ENCODE measurements at regions not wholly inside any gene's neighbourhood (a gene's known extent, or its start where the extent isn't known, plus 50 kb on each side); places are given as distances from the start of the nearest gene placed in this dataset.

- Histone ChIP-seq H3K36me3 (ENCODE audit: insufficient read depth, low read length) (no peaks in the 10 kb centered on the region), H3K27ac (ENCODE audit: low read depth, low read length) (no peak overlapping the region), H3K27me3 (ENCODE audit: insufficient read depth, low read length, poor library complexity, severe bottlenecking) (no peaks in the 10 kb centered on the region), H3K4me3 (ENCODE audit: low read length) (no peak overlapping the region), H3K4me1 (ENCODE audit: insufficient read depth, low read length) (peaks cover 6% of the 10 kb centered on the region), H3K9me3 (ENCODE audit: low read length) (no peaks in the 10 kb centered on the region)
- Mint-ChIP-seq H3K4me1 (peaks cover 12 to 13% (median 12%) of the 10 kb centered on the region in 3 donors), H3K36me3 (no peaks in the 10 kb centered on the region), H3K4me3 (no peak overlapping the region), H3K9me3 (no peaks in the 10 kb centered on the region), H3K27me3 (no peaks in the 10 kb centered on the region), H3K27ac (peak overlapping the region in 3 of 8 donors; percentile 31 to 49 (median 32))
- ChIA-PET CTCF (interaction anchor here (1.7 kb wide), 1 partner anchor 815 kb away, joined by 3 read pairs; no protein-coding TSS in a partner anchor), POLR2A (interaction anchor here (0.6 kb wide), 1 partner anchor 985 kb away, joined by 4 read pairs; no protein-coding TSS in a partner anchor)
- peak in 2 of 5 donors; percentile 56 to 61 for DNase-seq
Measured at GRCh38 chr1:194295685-194296084, 1109.3 kb upstream of the B3GALT2 start.

GRCh38 chr1:194293851-194294405 is 1107.5 kb upstream of the B3GALT2 start:
- Mint-ChIP-seq H3K9me3 (no peaks in the 10 kb centered on the region), H3K4me3 (no peak overlapping the region), H3K27ac (peak overlapping the region in 2 of 8 donors; percentile 28), H3K36me3 (no peaks in the 10 kb centered on the region), H3K4me1 (peaks cover 20 to 28% (median 27%) of the 10 kb centered on the region in 3 donors), H3K27me3 (no peaks in the 10 kb centered on the region)
- Histone ChIP-seq H3K36me3 (ENCODE audit: insufficient read depth, low read length) (no peaks in the 10 kb centered on the region), H3K27me3 (ENCODE audit: insufficient read depth, low read length, poor library complexity, severe bottlenecking) (no peaks in the 10 kb centered on the region), H3K4me1 (ENCODE audit: insufficient read depth, low read length) (peaks cover 17% of the 10 kb centered on the region), H3K27ac (ENCODE audit: low read depth, low read length) (no peak overlapping the region), H3K9me3 (ENCODE audit: low read length) (no peaks in the 10 kb centered on the region), H3K4me3 (ENCODE audit: low read length) (no peak overlapping the region)
- DNase-seq: no peak
- ChIA-PET CTCF (interaction anchor here (1.7 kb wide), 1 partner anchor 814 kb away, joined by 3 read pairs; no protein-coding TSS in a partner anchor), POLR2A (no interaction called here)

- Mint-ChIP-seq H3K27me3 (no peaks in the 10 kb centered on the region), H3K4me3 (no peak overlapping the region), H3K9me3 (no peaks in the 10 kb centered on the region), H3K4me1 (peaks cover 20 to 32% (median 27%) of the 10 kb centered on the region in 3 donors), H3K36me3 (no peaks in the 10 kb centered on the region), H3K27ac (peak overlapping the region in 1 of 8 donors; percentile 33)
- Histone ChIP-seq H3K27me3 (ENCODE audit: insufficient read depth, low read length, poor library complexity, severe bottlenecking) (no peaks in the 10 kb centered on the region), H3K4me1 (ENCODE audit: insufficient read depth, low read length) (peaks cover 17% of the 10 kb centered on the region), H3K4me3 (ENCODE audit: low read length) (no peak overlapping the region), H3K27ac (ENCODE audit: low read depth, low read length) (no peak overlapping the region), H3K9me3 (ENCODE audit: low read length) (no peaks in the 10 kb centered on the region), H3K36me3 (ENCODE audit: insufficient read depth, low read length) (no peaks in the 10 kb centered on the region)
- CTCF ChIA-PET: no interaction called here
- no peak for DNase-seq
- POLR2A ChIA-PET: no interaction called here
Measured at GRCh38 chr1:194292966-194293365, 1106.6 kb upstream of the B3GALT2 start.

- Histone ChIP-seq H3K4me3 (ENCODE audit: low read length) (no peak overlapping the region), H3K27ac (ENCODE audit: low read depth, low read length) (no peak overlapping the region), H3K36me3 (ENCODE audit: insufficient read depth, low read length) (no peaks in the 10 kb centered on the region), H3K9me3 (ENCODE audit: low read length) (no peaks in the 10 kb centered on the region), H3K4me1 (ENCODE audit: insufficient read depth, low read length) (peaks cover 17% of the 10 kb centered on the region), H3K27me3 (ENCODE audit: insufficient read depth, low read length, poor library complexity, severe bottlenecking) (no peaks in the 10 kb centered on the region)
- Mint-ChIP-seq H3K4me1 (peaks cover 18 to 34% (median 25%) of the 10 kb centered on the region in 3 donors), H3K27ac (peak overlapping the region in 6 of 8 donors; percentile 6 to 70 (median 52)), H3K9me3 (no peaks in the 10 kb centered on the region), H3K4me3 (peak overlapping the region; percentile 11 to 85 (median 71)), H3K27me3 (peaks cover 0 to 2% of the 10 kb centered on the region in 2 donors), H3K36me3 (peaks cover 0 to 15% (median 0%) of the 10 kb centered on the region in 3 donors)
- ChIA-PET POLR2A (interaction anchor here (1.5 kb wide), 1 partner anchor 1103 kb away, joined by 3 read pairs; the partner anchor contains the start of gene B3GALT2), CTCF (no interaction called here)
- DNase-seq: peak; percentile 1 to 73 (median 59)
Measured at GRCh38 chr1:194289569-194290266, 1103.3 kb upstream of the B3GALT2 start.

GRCh38 chr1:194288238-194288637 is 1101.8 kb upstream of the B3GALT2 start:
- H3K36me3 Mint-ChIP-seq: peaks cover 0 to 19% (median 0%) of the 10 kb centered on the region in 3 donors
- no peaks in the 10 kb centered on the region for H3K9me3 Mint-ChIP-seq
- no peaks in the 10 kb centered on the region for H3K9me3 ChIP-seq (ENCODE audit: low read length)
- peak overlapping the region in 6 of 7 donors; percentile 3 to 80 (median 69) for H3K4me3 Mint-ChIP-seq
- H3K4me1 ChIP-seq (ENCODE audit: insufficient read depth, low read length): peaks cover 17% of the 10 kb centered on the region
- H3K36me3 ChIP-seq (ENCODE audit: insufficient read depth, low read length): no peaks in the 10 kb centered on the region
- DNase-seq: no peak
- H3K4me1 Mint-ChIP-seq: peaks cover 18 to 34% (median 25%) of the 10 kb centered on the region in 3 donors
- ChIA-PET CTCF (no interaction called here), POLR2A (no interaction called here)
- peaks cover 0 to 2% of the 10 kb centered on the region in 2 donors for H3K27me3 Mint-ChIP-seq
- no peaks in the 10 kb centered on the region for H3K27me3 ChIP-seq (ENCODE audit: insufficient read depth, low read length, poor library complexity, severe bottlenecking)
- H3K27ac ChIP-seq (ENCODE audit: low read depth, low read length): no peak overlapping the region
- H3K4me3 ChIP-seq (ENCODE audit: low read length): no peak overlapping the region
- peak overlapping the region in 3 of 8 donors; percentile 15 to 52 (median 32) for H3K27ac Mint-ChIP-seq

- no peaks in the 10 kb centered on the region for H3K36me3 ChIP-seq (ENCODE audit: insufficient read depth, low read length)
- ChIA-PET CTCF (no interaction called here), POLR2A (no interaction called here)
Measured at GRCh38 chr1:194281376-194281775, 1095.0 kb upstream of the B3GALT2 start.

GRCh38 chr1:194280463-194280862 is 1094.0 kb upstream of the B3GALT2 start:
- Histone ChIP-seq H3K9me3 (ENCODE audit: low read length) (no peaks in the 10 kb centered on the region), H3K27ac (ENCODE audit: low read depth, low read length) (no peak overlapping the region), H3K27me3 (ENCODE audit: insufficient read depth, low read length, poor library complexity, severe bottlenecking) (no peaks in the 10 kb centered on the region), H3K4me3 (ENCODE audit: low read length) (no peak overlapping the region), H3K4me1 (ENCODE audit: insufficient read depth, low read length) (no peaks in the 10 kb centered on the region), H3K36me3 (ENCODE audit: insufficient read depth, low read length) (no peaks in the 10 kb centered on the region)
- Mint-ChIP-seq H3K4me1 (peaks cover 4 to 21% (median 6%) of the 10 kb centered on the region in 3 donors), H3K27ac (peak overlapping the region in 1 of 8 donors; percentile 83), H3K27me3 (no peaks in the 10 kb centered on the region), H3K9me3 (peaks cover 0 to 13% (median 0%) of the 10 kb centered on the region in 5 donors), H3K36me3 (peaks cover 0 to 27% (median 1%) of the 10 kb centered on the region in 3 donors), H3K4me3 (peak overlapping the region in 1 of 7 donors; percentile 1)
- ChIA-PET POLR2A (no interaction called here), CTCF (no interaction called here)
- no peak for DNase-seq

More at GRCh38 chr1:194281376-194281775, 1095.0 kb upstream of the B3GALT2 start:
- DNase-seq: no peak
- peaks cover 0 to 29% (median 1%) of the 10 kb centered on the region in 3 donors for H3K36me3 Mint-ChIP-seq
- H3K27ac Mint-ChIP-seq: peak overlapping the region in 2 of 8 donors; percentile 1 to 69
- H3K9me3 Mint-ChIP-seq: peaks cover 0 to 10% (median 0%) of the 10 kb centered on the region in 5 donors
- Histone ChIP-seq H3K27me3 (ENCODE audit: insufficient read depth, low read length, poor library complexity, severe bottlenecking) (no peaks in the 10 kb centered on the region), H3K4me3 (ENCODE audit: low read length) (no peak overlapping the region), H3K4me1 (ENCODE audit: insufficient read depth, low read length) (no peaks in the 10 kb centered on the region), H3K9me3 (ENCODE audit: low read length) (no peaks in the 10 kb centered on the region), H3K27ac (ENCODE audit: low read depth, low read length) (no peak overlapping the region)
- H3K27me3 Mint-ChIP-seq: peaks cover 0 to 2% of the 10 kb centered on the region in 2 donors
- H3K4me3 Mint-ChIP-seq: no peak overlapping the region
- H3K4me1 Mint-ChIP-seq: peaks cover 4 to 27% (median 10%) of the 10 kb centered on the region in 3 donors

GRCh38 chr1:194279975-194280374 is 1093.6 kb upstream of the B3GALT2 start:
- no peak overlapping the region for H3K4me3 Mint-ChIP-seq
- ChIA-PET POLR2A (no interaction called here), CTCF (no interaction called here)
- H3K4me1 ChIP-seq (ENCODE audit: insufficient read depth, low read length): no peaks in the 10 kb centered on the region
- no peaks in the 10 kb centered on the region for H3K27me3 ChIP-seq (ENCODE audit: insufficient read depth, low read length, poor library complexity, severe bottlenecking)
- no peaks in the 10 kb centered on the region for H3K27me3 Mint-ChIP-seq
- no peak overlapping the region for H3K27ac ChIP-seq (ENCODE audit: low read depth, low read length)
- H3K36me3 Mint-ChIP-seq: peaks cover 0 to 22% (median 1%) of the 10 kb centered on the region in 3 donors
- H3K27ac Mint-ChIP-seq: peak overlapping the region in 1 of 8 donors; percentile 78
- peaks cover 0 to 13% (median 0%) of the 10 kb centered on the region in 5 donors for H3K9me3 Mint-ChIP-seq
- H3K4me1 Mint-ChIP-seq: peaks cover 4 to 18% (median 6%) of the 10 kb centered on the region in 3 donors
- H3K9me3 ChIP-seq (ENCODE audit: low read length): no peaks in the 10 kb centered on the region
- DNase-seq: no peak
- H3K36me3 ChIP-seq (ENCODE audit: insufficient read depth, low read length): no peaks in the 10 kb centered on the region
- H3K4me3 ChIP-seq (ENCODE audit: low read length): no peak overlapping the region
